ENCODE measurements at regions not wholly inside any gene's neighbourhood (a gene's known extent, or its start where the extent isn't known, plus 50 kb on each side); places are given as distances from the start of the nearest gene placed in this dataset.

DNA sequence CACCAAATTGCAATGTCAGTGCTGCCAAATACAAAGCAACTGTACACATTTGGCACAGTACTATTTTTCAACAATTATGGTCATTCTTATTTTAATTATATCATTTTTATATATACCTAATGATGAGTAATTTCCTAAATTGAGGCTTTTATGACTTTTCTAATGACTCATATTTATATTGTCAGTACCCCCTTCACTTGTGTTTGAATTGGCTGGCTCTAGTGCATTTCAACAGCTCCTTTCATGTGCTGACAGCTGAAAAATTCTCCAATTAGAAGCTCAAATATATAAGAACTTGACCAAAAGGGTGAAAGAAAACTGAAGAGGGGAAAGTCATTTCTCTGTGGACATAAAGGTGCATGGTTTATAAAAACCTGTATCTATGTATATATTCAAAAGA is 263.3 kb downstream of the SLITRK1 start:
- TF ChIP-seq CTCF (IDR thresholded peaks at IDR 0.05): no peak
- TF ChIP-seq POLR2A (IDR thresholded peaks at IDR 0.05): no peak
- no peak for TF ChIP-seq POLR2AphosphoS5 (IDR thresholded peaks at IDR 0.05)
- TF ChIP-seq EP300 (IDR thresholded peaks at IDR 0.05): no peak

Measured in sigmoid colon (tissue), 4 donors.